ENCODE measurements at regions not wholly inside any gene's neighbourhood (a gene's known extent, or its start where the extent isn't known, plus 50 kb on each side); places are given as distances from the start of the nearest gene placed in this dataset.

- peak; percentile 64 for DNase-seq
Observed at GRCh38 chr7:131111081-131111576, 216.5 kb upstream of the MKLN1 start.

GRCh38 chr7:131111792-131112191, 215.9 kb upstream of the MKLN1 start:
- no peak for DNase-seq

- no peak for DNase-seq
Observed at GRCh38 chr7:131112431-131112830, 215.2 kb upstream of the MKLN1 start.

- no peak for DNase-seq
Observed at GRCh38 chr7:131115340-131115739, 212.3 kb upstream of the MKLN1 start.

GRCh38 chr7:131117439-131117838, 210.2 kb upstream of the MKLN1 start:
- no peak for DNase-seq

GRCh38 chr7:131119381-131119780, 208.3 kb upstream of the MKLN1 start:
- no peak for DNase-seq

GRCh38 chr7:131122394-131122793, 205.3 kb upstream of the MKLN1 start:
- no peak for DNase-seq

GRCh38 chr7:131124001-131124629, 203.6 kb upstream of the MKLN1 start:
- DNase-seq, result no peak

GRCh38 chr7:131124867-131125266, 202.8 kb upstream of the MKLN1 start:
- no peak for DNase-seq

GRCh38 chr7:131130324-131130723, 197.4 kb upstream of the MKLN1 start:
- no peak for DNase-seq

- DNase-seq, result no peak
Observed at GRCh38 chr7:131131012-131131745, 196.5 kb upstream of the MKLN1 start.

- no peak for DNase-seq
Observed at GRCh38 chr7:131131746-131132431, 195.8 kb upstream of the MKLN1 start.

- DNase-seq, result no peak
Observed at GRCh38 chr7:131139462-131139861, 188.2 kb upstream of the MKLN1 start.

GRCh38 chr7:131141443-131141967, 186.2 kb upstream of the MKLN1 start:
- no peak for DNase-seq

GRCh38 chr7:131143869-131144268, 183.8 kb upstream of the MKLN1 start:
- no peak for DNase-seq

GRCh38 chr7:131145026-131145425, 182.7 kb upstream of the MKLN1 start:
- DNase-seq, result no peak

- DNase-seq, result no peak
Observed at GRCh38 chr7:131145770-131146169, 181.9 kb upstream of the MKLN1 start.

- DNase-seq, result no peak
Observed at GRCh38 chr7:131147604-131148003, 180.1 kb upstream of the MKLN1 start.

- DNase-seq, result no peak
Observed at GRCh38 chr7:131148258-131148657, 179.4 kb upstream of the MKLN1 start.

GRCh38 chr7:131148708-131149428, 178.8 kb upstream of the MKLN1 start:
- DNase-seq, result no peak

GRCh38 chr7:131149429-131149773, 178.3 kb upstream of the MKLN1 start:
- DNase-seq, result no peak

GRCh38 chr7:131149840-131150239, 177.8 kb upstream of the MKLN1 start:
- DNase-seq, result no peak

GRCh38 chr7:131151034-131151433, 176.6 kb upstream of the MKLN1 start:
- DNase-seq, result no peak

All from hematopoietic multipotent progenitor cell treated with erythropoietin and hydrocortisone succinate and interleukin-3 and kit ligand, for 4 days (in vitro differentiated cells).